HepG2 (cell line): ENCODE measurements at regions not wholly inside any gene's neighbourhood (a gene's known extent, or its start where the extent isn't known, plus 50 kb on each side); places are given as distances from the start of the nearest gene placed in this dataset.

Experiments used
- ATAC-seq: fragments of 200-7000 bp; cut with Tn5 transposase; 3 replicates; pipeline ENCODE4 v1.9.1; 2020; ENCODE audit warnings: mild to moderate bottlenecking, moderate library complexity
- BruUV-seq: library from RNA; stranded (reverse); fragments of 400-500 nt; replicated peaks from 2 replicates; lab custom pipeline; 2021; lab: Mats Ljungman, UMichigan
- CTCF ChIA-PET: fragments of 300-600 bp; formaldehyde crosslinking; extraction: SDS; loops from one replicate; lab custom pipeline; 2021; ENCODE audit warnings: low total read pairs, inconsistent platforms, low intra/inter-chr PET ratio; lab: Yijun Ruan, JAX
- POLR2A ChIA-PET: fragments of 350-600 bp; sonication (Branson Sonifier 250); formaldehyde crosslinking; loops from one replicate; lab custom pipeline; 2020; ENCODE audit warnings: antibody characterized with exemption, inconsistent platforms; lab: Yijun Ruan, JAX
- DNase-seq: peaks from one replicate; pipeline ENCODE4 v3.0.0-alpha.2; 2015; ENCODE audit warnings: low spot score
- FAIRE-seq: peaks from 3 replicates; lab custom pipeline; 2011; peaks lifted over from hg19 to GRCh38; lab: Jason Lieb, UNC
- H2AFZ ChIP-seq: one replicate; pipeline ENCODE4 v1.6.1; 2011; ENCODE audit warnings: low read length, inconsistent platforms
- H3K27ac ChIP-seq: fragments of 300-600 bp; 3 replicates; pipeline ENCODE4 v1.8.0; 2011; ENCODE audit warnings: mixed run types, mild to moderate bottlenecking, mixed read lengths, low read length, inconsistent platforms; ENCODE audit not compliant: insufficient read depth; ENCODE audit errors: extremely low read length
- H3K27me3 ChIP-seq, 2 experiments: fragments of 200-600 bp in 1 of 2; 2 replicates in 1 of 2; 3 replicates in 1 of 2; pipeline versions ENCODE4 v1.6.0 to v1.8.0; 2011; ENCODE audit warnings: low read length in 2 of 2, mild to moderate bottlenecking in 2 of 2, moderate library complexity in 2 of 2, inconsistent platforms in 1 of 2; ENCODE audit not compliant: insufficient read depth in 2 of 2, control insufficient read depth in 1 of 2
- H3K36me3 ChIP-seq, 2 experiments: fragments of 200-600 bp in 1 of 2; replicated peaks in 1 of 2; 2 replicates in 1 of 2; 3 replicates in 1 of 2; pipeline versions ENCODE4 v1.5.1 to v1.8.0; 2011; ENCODE audit warnings: low read length in 2 of 2, inconsistent platforms in 1 of 2; ENCODE audit not compliant: insufficient read depth in 2 of 2, control insufficient read depth in 1 of 2
- H3K4me1 ChIP-seq: 2 replicates; pipeline ENCODE4 v1.5.1; 2012; ENCODE audit warnings: low read length, inconsistent platforms; ENCODE audit not compliant: insufficient read depth
- H3K4me2 ChIP-seq: 2 replicates; pipeline ENCODE4 v1.6.0; 2011; ENCODE audit warnings: low read depth, low read length, inconsistent platforms
- H3K4me3 ChIP-seq, 3 experiments: fragments of 200-600 bp in 1 of 3; sonication (generic), shearing (Covaris generic) in 1 of 3; replicated peaks in 1 of 3; 2 replicates each; pipeline ENCODE4 v1.5.1; 2011 to 2016; ENCODE audit warnings: low read length in 3 of 3, inconsistent platforms in 2 of 3, low read depth in 2 of 3, mild to moderate bottlenecking in 2 of 3, control low read depth in 1 of 3, mixed read lengths in 1 of 3; ENCODE audit not compliant: insufficient read depth in 1 of 3
- H3K79me2 ChIP-seq: one replicate; pipeline ENCODE4 v1.6.1; 2011; ENCODE audit warnings: low read length, inconsistent platforms; ENCODE audit not compliant: insufficient read depth
- H3K9ac ChIP-seq: 2 replicates; pipeline ENCODE4 v1.6.0; 2011; ENCODE audit warnings: mild to moderate bottlenecking, low read depth, low read length, inconsistent platforms; ENCODE audit not compliant: insufficient read depth
- H3K9me3 ChIP-seq: 2 replicates; pipeline ENCODE4 v1.5.1; 2012; ENCODE audit warnings: mild to moderate bottlenecking, low read length
- H4K20me1 ChIP-seq: 2 replicates; pipeline ENCODE4 v1.6.0; 2011; ENCODE audit warnings: inconsistent platforms, mild to moderate bottlenecking, low read length, moderate library complexity; ENCODE audit not compliant: insufficient read depth
- CHD4 ChIP-seq: fragments of 200-600 bp; sonication (generic); IDR thresholded peaks from 2 replicates; pipeline ENCODE4 v1.7.0; 2017; ENCODE audit warnings: mild to moderate bottlenecking, low read length, borderline replicate concordance
- HNF4A ChIP-seq: sonication (generic); formaldehyde crosslinking; IDR thresholded peaks from 2 replicates; pipeline ENCODE4 v1.4.0; 2020; ENCODE audit warnings: missing genetic modification reagents
- MED13 ChIP-seq: sonication (generic); formaldehyde crosslinking; IDR thresholded peaks from 2 replicates; pipeline ENCODE4 v1.5.0; 2020; ENCODE audit warnings: missing genetic modification reagents
- POGZ ChIP-seq: sonication (generic); formaldehyde crosslinking; IDR thresholded peaks from 2 replicates; pipeline ENCODE4 v1.4.0; 2020; ENCODE audit warnings: mild to moderate bottlenecking, missing genetic modification reagents
- SIX1 ChIP-seq: sonication (generic); formaldehyde crosslinking; IDR thresholded peaks from 2 replicates; pipeline ENCODE4 v1.4.0; 2020; ENCODE audit warnings: missing genetic modification reagents, borderline replicate concordance
- ZNF570 ChIP-seq: sonication (generic); formaldehyde crosslinking; IDR thresholded peaks from 2 replicates; pipeline ENCODE4 v1.4.0; 2020; ENCODE audit warnings: mild to moderate bottlenecking, missing genetic modification reagents, borderline replicate concordance
- ZNF660 ChIP-seq: sonication (generic); formaldehyde crosslinking; IDR thresholded peaks from 2 replicates; pipeline ENCODE4 v1.5.1; 2020; ENCODE audit warnings: mild to moderate bottlenecking, low read depth, missing genetic modification reagents, borderline replicate concordance
- ZNF841 ChIP-seq: sonication (generic); formaldehyde crosslinking; IDR thresholded peaks from 2 replicates; pipeline ENCODE4 v1.8.1; 2023; ENCODE audit warnings: missing genetic modification reagents, borderline replicate concordance
- WGBS: methylation state at CpG from one replicate; pipeline ENCODE4 v1.1.6; 2017; ENCODE audit warnings: low lambda C conversion rate; 5-methylcytosine and 5-hydroxymethylcytosine counted together
- in situ Hi-C: cut with HindIII; loops from 2 replicates; pipeline ENCODE4 v1.10.0; 2017; ENCODE audit warnings: low pct_unique_long_range_greater_than_20kb; ENCODE audit not compliant: extremely low pct_ligation_motif_present
- intact Hi-C: fragments of 100-400 bp; cut with micrococcal nuclease; formaldehyde crosslinking; loops from one replicate; pipeline ENCODE4 v1.10.0; 2022; ENCODE audit not compliant: unreplicated experiment
- TF ChIP-seq, protein P1 (sequence below): sonication (generic); formaldehyde crosslinking; IDR thresholded peaks from 2 replicates; pipeline ENCODE4 v1.8.1; 2023; ENCODE audit warnings: mild to moderate bottlenecking, inconsistent platforms, moderate library complexity, missing genetic modification reagents, borderline replicate concordance
- TF ChIP-seq, protein P2 (sequence below): sonication (generic); formaldehyde crosslinking; IDR thresholded peaks from 2 replicates; pipeline ENCODE4 v1.8.0; 2022; ENCODE audit warnings: missing genetic modification reagents, low read depth, mild to moderate bottlenecking, borderline replicate concordance
- TF ChIP-seq, protein P3 (sequence below): sonication (generic); formaldehyde crosslinking; IDR thresholded peaks from 2 replicates; pipeline ENCODE4 v1.8.1; 2022; ENCODE audit warnings: low read depth, mild to moderate bottlenecking, missing genetic modification reagents
- TF ChIP-seq, protein P4 (sequence below): IDR thresholded peaks from 2 replicates; pipeline ENCODE4 v1.6.1; 2016; ENCODE audit warnings: low read depth, control low read depth

DNA sequence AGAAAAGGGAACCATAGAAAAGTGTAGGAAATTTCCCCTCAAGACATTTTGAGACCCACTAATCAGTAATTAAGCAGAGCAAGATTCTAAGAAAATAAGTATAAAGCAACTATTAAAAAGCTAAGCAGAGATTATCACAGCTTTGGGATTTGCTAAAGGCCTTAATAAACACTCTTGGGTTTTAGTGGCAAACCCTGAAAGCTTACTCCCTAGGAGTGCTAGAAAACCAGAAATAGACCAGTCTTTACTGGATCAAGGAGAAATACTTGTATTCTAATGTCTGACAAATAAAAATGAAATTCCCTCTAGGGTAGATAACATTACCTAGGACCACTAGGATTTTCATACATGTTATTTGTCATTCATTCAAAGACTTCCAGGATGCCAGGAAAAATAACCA, 510.8 kb downstream of the SPATA31D1 start:
- Histone ChIP-seq H3K4me3 (no peak overlapping the region), H3K27me3 (no peaks in the 10 kb centered on the region), H3K79me2 (no peaks in the 10 kb centered on the region), H3K36me3 (no peaks in the 10 kb centered on the region), H4K20me1 (no peaks in the 10 kb centered on the region), H2AFZ (no peak overlapping the region), H3K27ac (no peak overlapping the region), H3K9ac (no peak overlapping the region), H3K4me2 (no peak overlapping the region), H3K4me1 (no peaks in the 10 kb centered on the region), H3K9me3 (peaks cover 17% of the 10 kb centered on the region; the same call in 1 of the 2 replicates)
- BruUV-seq, result no TSS peak
- DNase-seq (no peak), ATAC-seq (no peak), FAIRE-seq (no peak)
- TF ChIP-seq HNF4A (CRISPR knock-in tag), result no peak
- no peak for TF ChIP-seq ZNF570 (CRISPR knock-in tag)
- in situ Hi-C loops (no loop called here), intact Hi-C loops (no loop called here)
- ChIA-PET CTCF (no interaction called here), POLR2A (no interaction called here)

DNA sequence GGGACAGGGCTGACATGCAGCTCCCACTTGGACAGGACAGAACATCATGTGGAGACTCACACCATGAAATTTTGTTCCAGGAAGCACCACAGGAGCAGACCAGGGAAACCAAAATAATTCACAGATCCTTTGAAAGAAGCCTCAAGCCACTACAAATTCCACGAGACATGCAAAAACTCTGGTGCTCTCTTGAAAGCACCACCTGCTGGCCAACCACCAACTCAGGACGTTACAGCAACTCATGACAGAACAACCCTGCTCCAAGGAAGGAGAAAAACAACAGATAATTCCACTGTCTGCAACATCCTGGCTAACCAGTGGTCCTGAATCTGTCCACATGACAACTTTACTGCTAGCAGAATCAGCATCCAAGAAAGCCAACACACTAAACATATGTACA, 516.0 kb downstream of the SPATA31D1 start:
- CTCF ChIA-PET, result no interaction called here
- Histone ChIP-seq H3K36me3 (no peaks in the 10 kb centered on the region), H3K79me2 (no peaks in the 10 kb centered on the region), H2AFZ (no peak overlapping the region), H3K9ac (no peak overlapping the region), H3K27me3 (no peaks in the 10 kb centered on the region), H3K27ac (no peak overlapping the region), H3K4me3 (no peak overlapping the region), H3K4me1 (no peaks in the 10 kb centered on the region), H3K9me3 (peaks cover 40% of the 10 kb centered on the region), H4K20me1 (no peaks in the 10 kb centered on the region), H3K4me2 (no peak overlapping the region)
- FAIRE-seq (no peak), ATAC-seq (no peak), DNase-seq (no peak)
- POLR2A ChIA-PET, result no interaction called here
- BruUV-seq, result no TSS peak
- WGBS, result 0% methylated on average over 2 of the region's 2 CpGs
- intact Hi-C loops, result no loop called here
- in situ Hi-C loops, result no loop called here
- TF ChIP-seq, protein P1, sequence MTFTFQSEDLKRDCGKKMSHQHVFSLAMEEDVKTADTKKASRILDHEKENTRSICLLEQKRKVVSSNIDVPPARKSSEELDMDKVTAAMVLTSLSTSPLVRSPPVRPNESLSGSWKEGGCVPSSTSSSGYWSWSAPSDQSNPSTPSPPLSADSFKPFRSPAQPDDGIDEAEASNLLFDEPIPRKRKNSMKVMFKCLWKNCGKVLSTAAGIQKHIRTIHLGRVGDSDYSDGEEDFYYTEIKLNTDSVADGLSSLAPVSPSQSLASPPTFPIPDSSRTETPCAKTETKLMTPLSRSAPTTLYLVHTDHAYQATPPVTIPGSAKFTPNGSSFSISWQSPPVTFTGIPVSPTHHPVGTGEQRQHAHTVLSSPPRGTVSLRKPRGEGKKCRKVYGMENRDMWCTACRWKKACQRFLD (CRISPR knock-in tag), result no peak
- TF ChIP-seq, protein P2, sequence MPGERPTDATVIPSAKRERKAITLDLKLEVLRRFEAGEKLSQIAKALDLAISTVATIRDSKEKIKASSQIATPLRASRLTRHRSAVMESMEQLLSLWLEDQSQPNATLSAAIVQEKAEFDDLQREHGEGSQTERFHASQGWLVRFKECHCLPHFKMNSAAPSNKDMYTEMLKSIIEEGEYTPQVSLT (CRISPR knock-in tag), result no peak
- TF ChIP-seq ZNF841 (CRISPR knock-in tag) (no peak), SIX1 (CRISPR knock-in tag) (no peak), CHD4 (no peak), ZNF660 (CRISPR knock-in tag) (no peak), MED13 (CRISPR knock-in tag) (no peak), POGZ (CRISPR knock-in tag) (no peak)
- TF ChIP-seq, protein P3, sequence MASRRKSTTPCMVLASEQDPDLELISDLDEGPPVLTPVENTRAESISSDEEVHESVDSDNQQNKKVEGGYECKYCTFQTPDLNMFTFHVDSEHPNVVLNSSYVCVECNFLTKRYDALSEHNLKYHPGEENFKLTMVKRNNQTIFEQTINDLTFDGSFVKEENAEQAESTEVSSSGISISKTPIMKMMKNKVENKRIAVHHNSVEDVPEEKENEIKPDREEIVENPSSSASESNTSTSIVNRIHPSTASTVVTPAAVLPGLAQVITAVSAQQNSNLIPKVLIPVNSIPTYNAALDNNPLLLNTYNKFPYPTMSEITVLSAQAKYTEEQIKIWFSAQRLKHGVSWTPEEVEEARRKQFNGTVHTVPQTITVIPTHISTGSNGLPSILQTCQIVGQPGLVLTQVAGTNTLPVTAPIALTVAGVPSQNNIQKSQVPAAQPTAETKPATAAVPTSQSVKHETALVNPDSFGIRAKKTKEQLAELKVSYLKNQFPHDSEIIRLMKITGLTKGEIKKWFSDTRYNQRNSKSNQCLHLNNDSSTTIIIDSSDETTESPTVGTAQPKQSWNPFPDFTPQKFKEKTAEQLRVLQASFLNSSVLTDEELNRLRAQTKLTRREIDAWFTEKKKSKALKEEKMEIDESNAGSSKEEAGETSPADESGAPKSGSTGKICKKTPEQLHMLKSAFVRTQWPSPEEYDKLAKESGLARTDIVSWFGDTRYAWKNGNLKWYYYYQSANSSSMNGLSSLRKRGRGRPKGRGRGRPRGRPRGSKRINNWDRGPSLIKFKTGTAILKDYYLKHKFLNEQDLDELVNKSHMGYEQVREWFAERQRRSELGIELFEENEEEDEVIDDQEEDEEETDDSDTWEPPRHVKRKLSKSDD (CRISPR knock-in tag), result no peak
- TF ChIP-seq, protein P4, sequence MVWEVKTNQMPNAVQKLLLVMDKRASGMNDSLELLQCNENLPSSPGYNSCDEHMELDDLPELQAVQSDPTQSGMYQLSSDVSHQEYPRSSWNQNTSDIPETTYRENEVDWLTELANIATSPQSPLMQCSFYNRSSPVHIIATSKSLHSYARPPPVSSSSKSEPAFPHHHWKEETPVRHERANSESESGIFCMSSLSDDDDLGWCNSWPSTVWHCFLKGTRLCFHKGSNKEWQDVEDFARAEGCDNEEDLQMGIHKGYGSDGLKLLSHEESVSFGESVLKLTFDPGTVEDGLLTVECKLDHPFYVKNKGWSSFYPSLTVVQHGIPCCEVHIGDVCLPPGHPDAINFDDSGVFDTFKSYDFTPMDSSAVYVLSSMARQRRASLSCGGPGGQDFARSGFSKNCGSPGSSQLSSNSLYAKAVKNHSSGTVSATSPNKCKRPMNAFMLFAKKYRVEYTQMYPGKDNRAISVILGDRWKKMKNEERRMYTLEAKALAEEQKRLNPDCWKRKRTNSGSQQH, result no peak
